Left renal cortex interstitium (tissue), 4 donors: ENCODE measurements at regions not wholly inside any gene's neighbourhood (a gene's known extent, or its start where the extent isn't known, plus 50 kb on each side); places are given as distances from the start of the nearest gene placed in this dataset.
A peak's percentile ranks its signal among the peaks of the same experiment; 100 is the strongest.

Experiments used
- DNase-seq, 4 donors: peaks; one replicate each; pipeline ENCODE4 v3.0.0-alpha.2; 2013; ENCODE audit warnings: low read depth in 4 of 4, low spot score in 2 of 4, missing footprints in 1 of 4

DNA sequence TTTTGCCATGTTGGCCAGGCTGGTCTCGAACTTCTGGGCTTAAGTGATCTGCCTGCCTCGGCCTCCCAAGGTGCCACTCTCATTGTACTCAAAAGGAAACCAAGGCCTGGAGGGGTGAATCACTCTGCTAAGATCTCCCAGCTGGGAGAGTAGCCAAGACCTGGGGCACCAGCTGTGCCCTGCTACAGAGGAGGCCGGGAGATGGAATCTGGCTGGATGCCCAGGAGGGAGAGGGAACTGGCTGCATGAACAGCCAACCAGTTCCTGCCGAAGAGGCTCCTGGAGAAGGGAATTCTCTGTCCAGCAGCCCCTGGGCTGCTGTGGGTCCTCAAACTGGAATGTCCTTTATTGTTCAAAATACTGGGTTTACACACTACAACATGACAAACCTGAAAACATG, 238.7 kb upstream of the CIBAR2 start:
- no peak for DNase-seq

DNA sequence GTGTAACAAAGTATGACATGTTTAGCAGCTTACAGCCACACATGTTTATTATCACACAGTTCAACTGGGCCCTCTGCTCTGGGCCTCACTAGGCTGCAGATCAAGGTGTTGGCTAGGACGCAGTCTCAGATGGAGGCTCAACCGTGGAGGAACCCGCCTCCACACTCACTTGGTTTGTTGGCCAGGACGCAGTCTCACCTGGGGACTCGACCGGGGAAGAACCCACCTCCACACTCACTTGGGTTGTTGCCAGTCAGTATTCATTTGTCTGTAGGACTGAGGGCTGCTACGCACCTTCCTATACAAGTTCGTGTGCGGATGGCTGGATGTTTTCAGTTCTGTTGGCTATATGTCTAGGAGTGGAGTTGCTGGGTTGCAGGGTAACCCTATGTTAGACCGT, 240.7 kb upstream of the CIBAR2 start:
- no peak for DNase-seq

DNA sequence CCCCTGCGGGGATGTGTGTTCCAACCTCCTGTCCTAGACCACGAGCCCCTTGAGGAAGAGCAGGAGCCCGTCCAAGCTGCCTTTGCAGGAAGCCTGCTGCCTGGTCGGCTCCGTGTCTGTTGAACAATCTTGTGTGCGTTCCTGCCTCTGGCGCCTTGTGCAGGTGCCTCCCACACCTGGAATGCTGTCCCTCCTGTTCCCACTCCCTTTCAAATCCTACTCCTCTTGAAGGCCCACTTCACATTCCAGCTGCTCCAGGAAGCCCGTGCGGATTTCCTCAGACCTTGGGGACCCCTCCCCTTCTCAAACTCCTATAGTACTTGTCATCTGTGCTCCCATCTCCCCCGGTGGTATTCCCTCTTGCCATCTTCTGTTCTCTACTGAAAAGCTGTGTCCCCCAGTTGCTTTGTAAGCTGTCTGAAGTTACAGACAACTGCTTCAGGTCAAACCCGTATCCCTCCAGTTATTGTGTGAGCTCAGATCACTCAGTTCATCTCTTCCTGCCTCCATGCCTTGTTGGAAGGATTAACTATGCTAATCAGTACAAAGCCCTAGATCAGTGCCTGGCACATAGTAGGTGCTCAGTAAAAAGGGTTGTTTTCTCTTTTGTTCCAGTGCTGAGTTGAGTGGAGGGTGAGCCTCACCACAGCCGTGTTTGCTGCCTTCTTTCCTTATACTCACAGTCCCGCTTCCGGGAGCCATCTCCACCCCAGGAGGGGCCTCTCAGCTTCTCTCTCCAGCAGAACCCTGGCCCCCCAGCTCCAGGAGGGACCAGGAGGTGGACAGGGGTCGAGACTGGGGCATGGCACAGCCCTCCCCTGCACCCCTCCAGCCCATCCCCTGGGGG, 241.8 kb upstream of the CIBAR2 start:
- no peak for DNase-seq

DNA sequence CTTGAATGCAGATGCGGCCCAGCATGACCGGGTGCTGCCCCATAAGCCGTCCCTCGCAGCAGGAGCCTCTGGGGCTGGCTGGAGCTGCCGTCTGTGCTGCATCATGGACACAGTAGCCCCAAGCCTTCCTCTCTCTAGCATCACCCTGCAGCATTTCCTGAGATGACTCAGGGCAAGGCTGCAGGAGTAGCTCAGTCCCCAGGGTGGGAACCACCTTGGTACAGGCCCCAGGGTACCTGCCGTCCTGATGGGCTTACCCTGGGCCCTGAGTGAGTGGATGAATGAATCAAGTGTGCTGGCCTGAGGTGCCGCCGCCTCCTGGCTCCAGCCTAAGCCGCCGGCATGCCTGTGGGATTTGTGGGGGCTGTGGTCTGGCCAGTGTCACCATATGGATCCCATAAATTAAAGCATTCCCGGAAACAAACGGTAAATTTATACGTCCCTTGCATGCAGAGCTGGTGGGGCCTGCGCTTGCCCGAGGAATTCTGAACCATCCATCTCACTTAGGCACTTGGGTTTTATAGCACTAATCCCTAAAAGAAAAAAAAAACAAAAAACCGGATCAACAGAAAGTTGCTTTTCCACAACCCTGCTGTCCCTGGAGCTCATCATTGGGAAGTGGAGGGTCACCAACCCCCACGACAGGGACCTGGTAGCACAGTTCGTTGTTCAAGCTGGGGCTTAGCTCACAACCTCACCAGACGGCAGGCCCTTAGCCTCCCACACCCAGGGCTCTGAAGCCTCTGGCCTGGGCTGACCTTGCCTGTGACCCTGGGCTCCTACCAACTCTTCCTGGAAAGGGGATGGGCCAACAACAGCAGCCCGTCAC, 242.6 kb upstream of the CIBAR2 start:
- peak in 2 of 4 donors; percentile 70 to 71 for DNase-seq

DNA sequence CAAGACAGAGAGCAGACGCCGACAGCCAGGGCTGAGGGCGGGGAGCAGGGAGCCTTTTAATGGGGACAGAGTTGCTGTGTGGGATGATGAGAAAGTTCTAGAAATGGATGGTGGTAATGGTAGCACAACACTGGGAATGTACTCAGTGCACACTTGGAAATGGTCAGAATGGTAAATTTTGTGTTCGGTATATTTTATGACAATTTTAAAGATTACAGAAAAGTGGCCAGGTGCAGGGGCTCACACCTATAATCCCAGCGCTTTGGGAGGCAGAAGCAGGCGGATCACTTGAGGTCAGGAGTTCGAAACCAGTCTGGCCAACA, 243.2 kb upstream of the CIBAR2 start:
- DNase-seq: no peak

DNA sequence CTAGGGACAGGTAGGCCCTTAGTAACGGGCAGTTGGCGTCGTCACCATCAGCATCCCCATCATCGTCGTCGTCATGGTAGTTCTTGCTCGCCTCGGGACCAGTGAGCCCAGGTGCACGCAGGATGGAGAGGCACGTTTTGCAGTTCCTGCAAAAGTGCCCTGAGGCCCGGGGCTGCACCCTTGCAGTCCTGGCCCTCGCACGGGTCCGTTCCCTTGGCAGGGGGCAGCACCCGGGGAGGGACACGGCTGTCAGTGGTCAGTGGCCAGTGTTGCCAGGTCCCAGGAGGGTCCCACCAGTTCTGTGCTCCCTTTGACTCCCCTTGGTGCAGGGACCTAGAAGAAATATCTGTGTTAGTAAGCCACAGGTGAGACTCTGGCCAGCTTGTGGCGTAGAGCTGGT, 243.9 kb upstream of the CIBAR2 start:
- no peak for DNase-seq

DNA sequence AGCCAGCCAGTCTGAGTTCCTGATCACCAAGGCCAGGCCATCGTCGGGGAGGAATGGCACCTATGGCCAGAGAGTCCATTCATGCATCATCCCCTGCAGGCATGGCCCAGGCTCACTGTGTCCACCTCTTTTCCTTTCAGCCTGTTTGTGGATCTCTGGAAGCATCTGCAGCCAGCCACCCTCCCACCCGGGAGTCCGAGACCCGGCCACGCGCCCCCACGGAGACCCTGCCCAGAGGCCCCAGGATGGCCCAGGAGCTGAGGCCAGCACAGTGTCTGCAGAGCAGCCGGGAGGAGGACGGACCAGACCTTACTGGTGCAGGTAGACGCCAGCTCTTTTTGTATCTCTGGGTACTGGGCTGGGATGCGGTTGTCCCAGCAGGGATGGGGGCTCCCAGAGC, 245.1 kb upstream of the CIBAR2 start:
- no peak for DNase-seq

DNA sequence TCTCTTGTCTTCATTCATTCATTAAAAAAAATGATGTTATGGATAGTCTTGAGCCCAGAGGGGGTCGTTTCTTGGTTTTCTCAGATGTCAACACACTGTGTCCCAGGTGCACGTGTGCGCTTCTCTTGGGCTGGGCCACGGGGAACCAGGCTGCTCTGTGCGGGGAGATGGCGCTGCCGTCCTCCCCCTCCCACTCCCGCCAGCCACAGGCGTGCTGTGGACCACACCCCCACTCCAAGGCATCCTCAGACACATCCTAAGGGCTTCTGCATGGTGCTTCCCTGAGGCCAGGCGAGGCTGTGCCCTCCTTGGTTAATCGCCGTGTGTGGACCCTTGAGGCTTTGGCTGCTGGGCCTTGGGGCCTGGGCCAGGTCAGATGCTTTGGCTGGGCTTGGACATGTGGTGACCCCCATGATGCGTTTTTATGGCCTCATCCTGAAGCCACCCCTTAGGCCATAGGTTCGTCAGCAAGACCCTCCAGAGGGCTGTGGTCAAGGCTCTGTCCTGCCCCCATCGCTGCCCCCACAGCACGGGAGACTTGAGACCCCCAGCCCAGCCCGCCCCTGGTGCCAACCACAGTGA, 245.7 kb upstream of the CIBAR2 start:
- no peak for DNase-seq

DNA sequence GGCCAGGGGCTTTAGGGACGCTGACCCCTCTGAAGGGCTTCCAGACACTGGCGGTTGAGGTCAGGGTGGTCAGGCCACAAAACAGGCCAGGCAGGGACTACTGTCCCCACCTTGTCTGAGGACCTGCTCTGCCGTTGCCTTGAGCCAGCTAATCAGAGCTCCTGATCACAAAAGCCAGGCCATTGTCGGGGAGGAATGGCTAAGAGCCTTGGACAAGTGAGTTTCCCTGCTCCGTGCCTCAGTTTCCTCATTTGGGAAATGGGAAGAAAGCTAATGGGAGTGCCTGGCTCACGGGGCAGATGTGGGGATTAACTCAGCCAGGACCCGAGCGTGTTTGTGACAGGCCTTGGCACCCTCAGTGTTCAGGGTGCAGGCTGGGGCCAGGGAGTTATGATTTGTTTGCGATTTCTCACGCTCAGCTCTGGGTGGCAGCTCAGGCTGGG, 246.5 kb upstream of the CIBAR2 start:
- no peak for DNase-seq

DNA sequence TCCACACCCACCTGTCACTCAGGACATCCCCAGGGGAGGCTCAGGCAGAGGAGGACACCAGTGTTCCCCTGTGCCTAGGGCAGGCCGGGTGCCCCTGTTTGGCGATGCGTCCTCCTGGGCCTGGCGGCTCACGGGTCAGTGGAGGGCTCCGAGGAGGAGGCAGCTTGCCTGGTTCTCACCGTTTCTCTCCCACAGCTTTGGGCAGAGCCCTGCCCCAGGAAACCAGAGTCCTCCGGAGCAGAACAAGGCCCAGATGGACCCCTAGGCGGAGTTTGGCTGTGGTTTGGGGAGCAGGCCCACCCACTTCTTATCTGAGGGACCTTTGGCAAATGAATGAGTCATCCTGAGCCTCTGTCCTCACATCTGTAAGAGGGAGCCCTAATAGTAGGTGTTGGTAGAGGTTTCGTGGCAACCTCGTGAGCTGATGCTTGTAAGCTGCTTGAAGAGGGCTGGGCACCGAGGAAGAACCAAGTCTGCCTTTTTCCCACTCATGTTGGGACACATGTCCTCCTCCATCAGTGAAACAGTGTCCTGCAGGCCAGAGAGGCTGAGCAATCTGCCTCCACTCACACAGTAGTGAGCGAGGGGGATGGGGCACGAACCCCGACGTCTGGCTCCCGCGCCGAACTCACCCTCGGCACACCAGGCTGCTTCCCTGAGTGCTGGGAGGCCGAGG, 247.0 kb upstream of the CIBAR2 start:
- no peak for DNase-seq

DNA sequence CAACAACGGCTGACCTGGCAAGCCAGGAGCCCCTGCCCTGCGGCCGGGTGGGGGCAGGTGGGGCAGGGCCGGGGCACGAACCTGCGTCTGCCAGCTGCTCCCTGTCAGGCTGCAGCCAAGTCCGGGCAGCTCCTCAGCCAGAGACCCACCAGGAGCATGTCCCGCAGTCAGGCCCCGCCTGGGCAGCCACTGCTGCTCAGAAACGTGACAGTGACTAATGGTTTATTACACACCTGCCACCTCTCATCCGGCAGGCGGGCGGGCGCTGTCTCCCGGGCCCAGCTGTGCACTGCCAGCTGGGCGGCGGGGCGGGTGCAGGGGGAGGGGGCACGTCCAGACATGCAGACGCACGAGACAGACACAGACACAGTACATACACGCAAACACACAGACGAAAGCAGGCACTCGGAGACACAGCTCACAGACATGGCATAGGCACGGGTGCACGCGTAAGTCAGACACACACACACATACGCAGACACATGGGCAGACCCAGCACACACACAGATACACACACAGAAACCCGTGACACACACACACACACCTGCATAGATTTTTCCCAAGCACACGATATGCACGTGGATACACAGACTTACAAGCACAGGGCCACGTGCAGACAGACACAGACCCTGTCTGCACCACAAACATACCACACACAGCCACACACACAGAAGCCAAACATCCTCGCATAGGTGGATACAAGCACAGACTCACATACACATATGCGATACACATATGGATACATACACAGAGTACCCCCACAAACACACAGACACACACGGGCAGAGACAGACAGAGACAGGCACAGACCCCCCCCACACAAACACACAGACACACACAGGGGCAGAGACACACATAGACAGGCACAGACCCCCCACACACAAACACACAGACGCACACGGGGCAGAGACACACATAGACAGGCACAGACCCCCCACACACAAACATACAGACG, 248.3 kb upstream of the CIBAR2 start:
- no peak for DNase-seq

DNA sequence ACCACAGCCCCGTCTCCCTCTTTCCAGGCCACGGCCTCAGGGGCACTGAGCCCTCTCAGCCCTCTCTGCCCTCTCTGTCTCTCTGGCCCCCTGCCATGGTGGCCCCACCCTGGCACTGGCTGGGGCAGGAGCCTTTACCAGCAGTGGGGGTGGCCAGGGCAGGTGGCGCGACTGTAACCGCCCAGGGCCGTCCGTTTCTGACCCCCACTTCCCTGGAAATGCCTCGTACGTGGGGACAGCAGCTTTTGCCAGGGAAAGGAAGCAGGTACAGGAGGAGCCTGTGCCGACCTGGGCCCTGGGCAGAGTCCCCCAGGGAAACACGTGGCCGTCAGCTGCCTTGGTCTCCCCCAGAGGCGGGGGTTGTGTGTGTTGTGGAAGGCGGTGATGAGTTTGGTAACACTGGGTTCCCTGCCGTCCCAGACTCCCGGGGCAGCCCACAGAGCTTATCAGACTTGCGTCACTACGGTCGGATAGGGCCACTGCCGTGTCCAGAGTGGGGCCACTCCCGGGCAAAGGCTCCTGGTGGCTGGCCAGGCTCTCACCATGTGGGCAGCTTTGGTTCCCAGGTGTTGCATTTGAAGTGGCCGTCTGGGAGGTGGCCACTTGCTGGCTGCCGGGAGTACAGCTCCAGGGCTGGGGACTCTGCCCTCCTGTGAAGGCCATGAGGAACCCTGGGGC, 249.3 kb upstream of the CIBAR2 start:
- DNase-seq: no peak

DNA sequence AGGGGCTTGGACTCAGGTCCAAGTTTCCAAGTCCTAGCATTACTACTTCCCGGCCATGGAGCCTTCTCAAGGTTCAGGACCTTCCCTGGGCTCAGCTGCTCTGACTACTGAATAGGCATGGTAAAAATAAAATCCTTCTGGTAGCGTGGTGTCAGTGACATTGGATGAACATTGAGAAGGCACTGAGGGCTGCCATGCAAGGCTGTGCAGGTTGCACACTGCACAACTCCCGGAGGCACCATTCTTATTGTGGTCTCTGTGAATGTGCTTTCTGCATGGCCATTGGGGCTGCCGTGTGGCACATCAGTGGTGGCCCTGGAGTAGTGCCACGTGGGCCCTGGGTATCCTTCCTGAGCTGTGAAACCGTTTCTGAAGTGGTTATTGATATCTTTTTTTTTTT, 250.2 kb upstream of the CIBAR2 start:
- DNase-seq: no peak

DNA sequence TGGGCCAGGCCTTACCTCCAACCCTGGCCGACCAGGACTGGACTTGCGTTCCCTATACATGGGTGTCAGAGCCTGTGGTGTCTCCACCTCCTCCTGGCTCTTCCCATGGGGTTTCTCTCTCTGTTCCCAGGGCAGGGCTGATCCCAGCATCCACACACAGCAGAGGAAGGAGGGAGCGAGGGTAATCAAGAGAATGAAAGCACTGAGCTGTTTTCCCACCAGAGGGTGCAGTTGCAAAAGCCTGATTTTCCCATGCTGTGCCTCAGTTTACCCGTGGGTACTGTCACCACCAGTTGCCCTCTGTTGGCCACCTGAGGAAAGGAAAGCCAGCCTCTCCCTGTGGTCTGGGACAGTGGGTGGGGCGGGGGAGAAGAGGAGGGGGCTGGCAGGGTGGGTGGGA, 249.7 kb upstream of the GSE1 start:
- no peak for DNase-seq

DNA sequence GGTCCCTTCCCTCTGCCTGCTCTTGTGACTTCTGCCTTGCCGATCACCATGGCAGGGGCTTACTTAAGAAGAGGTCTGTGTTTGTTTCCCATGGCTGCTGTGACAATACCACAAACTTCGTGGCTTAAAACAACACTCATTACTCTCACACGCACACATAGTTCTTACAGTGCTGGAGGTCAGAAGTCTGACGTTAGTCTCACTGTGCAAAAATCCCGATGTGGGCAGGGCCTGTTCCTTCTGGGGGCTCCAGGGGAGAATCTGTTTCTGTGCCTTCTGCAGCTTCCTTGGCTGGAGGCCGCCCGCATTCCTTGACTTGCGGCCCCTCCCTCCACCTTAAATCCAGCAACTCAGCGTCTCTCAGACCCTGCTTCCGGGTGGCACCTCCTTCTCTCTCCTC, 249.2 kb upstream of the GSE1 start:
- no peak for DNase-seq

DNA sequence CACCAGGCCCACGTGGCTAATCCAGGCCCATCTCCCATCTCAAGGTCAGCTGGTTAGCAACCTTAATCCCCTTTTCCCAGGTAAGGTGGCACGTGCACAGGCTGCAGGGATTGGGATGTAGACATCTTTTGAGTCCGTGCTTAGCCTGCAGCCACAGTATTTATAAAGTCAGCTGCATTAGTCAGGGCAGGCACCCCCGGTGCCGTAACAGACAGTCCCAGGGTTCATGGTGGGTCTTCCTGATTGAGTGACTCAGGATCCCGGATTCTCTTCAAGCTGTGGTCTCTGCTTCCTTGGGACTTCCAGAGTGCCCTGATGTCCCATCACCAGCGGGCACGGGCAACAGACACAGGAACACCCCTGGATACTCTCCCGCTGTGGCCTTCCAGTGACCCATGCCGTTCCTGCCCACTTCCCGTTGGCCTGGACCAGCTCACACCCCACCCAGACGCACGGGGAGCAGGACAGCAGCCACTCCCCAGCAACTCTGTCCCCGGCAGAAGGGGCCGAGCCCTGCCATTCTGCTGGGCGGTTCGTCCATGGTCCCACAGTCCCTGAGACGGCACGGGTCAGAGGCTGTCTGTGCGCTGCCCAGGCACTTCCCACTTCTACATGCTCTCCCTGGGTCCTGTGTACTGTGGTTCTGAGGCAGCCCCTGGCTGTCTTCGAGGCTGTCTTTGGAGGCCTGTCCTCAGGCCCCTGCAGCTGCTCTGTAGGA, 248.6 kb upstream of the GSE1 start:
- DNase-seq: no peak

DNA sequence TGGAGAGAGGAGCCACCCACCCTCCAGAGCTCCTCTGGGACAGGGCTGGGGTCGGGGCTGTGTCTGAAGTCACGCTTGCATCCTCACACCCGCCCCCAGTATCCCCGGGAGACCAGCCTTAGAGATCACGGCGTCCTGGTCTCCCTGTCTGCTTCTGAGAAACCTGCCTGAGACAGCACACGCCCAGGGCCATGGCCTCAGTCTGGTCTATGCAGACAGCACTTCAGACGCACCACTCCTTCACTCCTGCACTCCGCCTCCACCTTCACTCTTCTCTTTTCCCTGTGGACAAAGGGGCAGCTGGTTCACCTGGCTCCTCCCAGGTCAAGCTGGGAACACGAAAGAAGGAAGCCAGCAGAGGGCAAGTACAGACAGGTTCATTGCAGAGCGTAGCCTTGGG, 248.0 kb upstream of the GSE1 start:
- no peak for DNase-seq

DNA sequence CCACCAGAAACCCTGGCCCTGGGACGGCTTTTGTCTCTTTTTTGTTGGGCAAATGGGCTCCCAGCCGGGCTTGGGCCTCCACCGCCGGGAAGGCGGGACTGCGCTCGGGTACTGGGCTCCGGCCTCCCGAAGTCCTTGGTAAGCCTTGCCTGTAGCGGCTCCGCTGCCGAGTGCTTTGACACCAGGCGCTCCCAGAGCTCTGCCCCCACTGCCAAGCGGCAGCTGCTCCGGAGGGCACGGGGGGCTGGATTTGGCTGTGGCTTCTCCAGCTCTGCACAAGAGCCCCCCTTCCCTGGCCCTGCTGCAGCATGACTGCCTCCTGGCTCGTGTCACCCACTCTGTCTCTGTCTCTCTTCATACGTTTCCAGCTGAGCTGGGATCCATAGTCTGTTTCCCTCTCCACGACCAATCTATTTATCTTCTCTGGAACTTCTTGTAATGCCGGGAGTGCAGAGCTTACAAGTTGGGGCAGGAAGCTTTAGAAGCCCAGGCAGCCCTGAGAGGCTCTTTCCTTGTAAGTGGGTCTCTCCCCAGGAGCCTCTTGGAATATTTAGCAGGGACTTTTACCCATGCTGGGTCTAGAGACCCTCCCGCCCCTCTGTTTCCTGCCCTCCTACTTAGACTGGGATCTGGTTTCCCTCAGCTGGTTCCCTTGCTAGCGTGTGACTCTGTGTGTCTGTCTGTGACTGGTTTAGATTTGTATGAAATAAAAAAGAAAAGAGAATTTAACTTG, 246.9 kb upstream of the GSE1 start:
- DNase-seq: no peak
